ENCODE measurements at regions not wholly inside any gene's neighbourhood (a gene's known extent, or its start where the extent isn't known, plus 50 kb on each side); places are given as distances from the start of the nearest gene placed in this dataset.

DNA sequence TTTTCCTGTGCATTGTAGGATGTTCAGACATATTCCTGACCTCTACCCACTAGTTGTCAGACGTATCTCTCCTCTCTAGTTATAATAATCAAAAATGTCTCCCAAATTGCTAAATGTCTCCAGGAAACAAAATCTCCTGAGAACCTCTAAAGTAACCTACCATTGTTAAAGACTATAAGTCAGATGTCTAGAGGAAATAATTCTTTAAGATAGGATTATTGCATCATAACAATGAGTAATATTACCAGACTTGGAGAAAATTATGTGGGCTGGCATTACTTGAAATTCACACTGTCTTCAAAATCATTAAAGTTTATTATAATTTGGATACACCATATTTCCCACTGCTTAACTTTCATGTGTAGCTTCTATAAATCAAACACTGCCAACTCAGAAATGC is 643.0 kb upstream of the ADGRL2 start:
- Histone ChIP-seq H2BK15ac (ENCODE audit: low read length) (no peak overlapping the region), H3K23ac (ENCODE audit: insufficient read length) (no peak overlapping the region), H2BK5ac (ENCODE audit: low read depth, low read length) (no peak overlapping the region), H3K79me1 (ENCODE audit: low read depth, low read length) (no peaks in the 10 kb centered on the region), H2AK5ac (ENCODE audit: low read depth, low read length) (no peak overlapping the region), H2AFZ (ENCODE audit: low read length) (no peak overlapping the region), H3K79me2 (ENCODE audit: control insufficient read depth in 1 of 2, insufficient read depth in 2 of 2, low read length in 2 of 2) (no peaks in the 10 kb centered on the region), H3K27me3 (replicated peaks in 1 of 4; ENCODE audit: control insufficient read depth in 3 of 4, extremely low read depth in 1 of 4, insufficient read depth in 3 of 4, low read length in 3 of 4) (no peaks in the 10 kb centered on the region), H3K4ac (replicated peaks; ENCODE audit: insufficient read length, low read depth, low read length) (no peak overlapping the region), H3K4me3 (ENCODE audit: extremely low read depth in 1 of 4, insufficient read depth in 2 of 4, low read depth in 3 of 4, low read length in 4 of 4) (no peak overlapping the region), H3K56ac (replicated peaks; ENCODE audit: insufficient read length, low read depth, low read length) (no peak overlapping the region), H3K9me3 (ENCODE audit: insufficient read depth in 2 of 2, low read depth in 1 of 2, low read length in 1 of 2) (no peaks in the 10 kb centered on the region), H4K20me1 (replicated peaks in 1 of 2; ENCODE audit: control insufficient read depth in 1 of 2, insufficient read depth in 2 of 2, low read length in 2 of 2) (no peaks in the 10 kb centered on the region), H3K4me1 (replicated peaks in 1 of 4; ENCODE audit: control insufficient read depth in 3 of 4, insufficient read depth in 4 of 4, low read length in 3 of 4) (peaks cover 0 to 2% (median 0%) of the 10 kb centered on the region in 4 experiments; a peak in 1 of 7 replicates), H2BK20ac (ENCODE audit: low read length) (no peak overlapping the region), H3K14ac (ENCODE audit: insufficient read length) (no peak overlapping the region), H3K27ac (ENCODE audit: low read depth, low read length) (no peak overlapping the region), H3K36me3 (ENCODE audit: control insufficient read depth in 2 of 4, insufficient read depth in 4 of 4, low read length in 3 of 4) (no peaks in the 10 kb centered on the region), H4K5ac (ENCODE audit: insufficient read length, low read depth, low read length) (no peak overlapping the region), H3K18ac (ENCODE audit: extremely low read depth, low read length) (no peak overlapping the region), H3K23me2 (ENCODE audit: low read depth, low read length) (no peaks in the 10 kb centered on the region), H3K4me2 (ENCODE audit: insufficient read depth in 1 of 2, low read depth in 2 of 2, low read length in 2 of 2) (no peak overlapping the region), H3K9ac (replicated peaks in 1 of 4; ENCODE audit: extremely low read depth in 1 of 4, low read depth in 3 of 4, low read length in 3 of 4) (no peak overlapping the region), H4K8ac (ENCODE audit: extremely low read depth, insufficient read depth, low read length) (no peak overlapping the region), H2BK120ac (replicated peaks; ENCODE audit: low read depth, low read length) (no peak overlapping the region), H2BK12ac (ENCODE audit: low read depth, low read length) (no peak overlapping the region), H4K91ac (replicated peaks; ENCODE audit: insufficient read length, low read length) (no peak overlapping the region)
- DNase-seq (ENCODE audit: low read depth in 1 of 2, low spot score in 2 of 2) (no peak), FAIRE-seq (no peak)
- POLR2A ChIA-PET (ENCODE audit: partially characterized antibody): no interaction called here
- CTCF ChIA-PET (ENCODE audit: partially characterized antibody): no interaction called here
- WGBS, 2 experiments (ENCODE audit: extremely low coverage in 1 of 2, insufficient coverage in 1 of 2, insufficient read length in 1 of 2, insufficient replicate concordance in 2 of 2, low coverage in 1 of 2, low lambda C conversion rate in 2 of 2, missing lambda C conversion rate in 1 of 2): 75% methylated on average over 1 of the region's 1 CpG; no CpG with 5 or more reads in 1 of the 2 experiments
- TF ChIP-seq, protein P1, sequence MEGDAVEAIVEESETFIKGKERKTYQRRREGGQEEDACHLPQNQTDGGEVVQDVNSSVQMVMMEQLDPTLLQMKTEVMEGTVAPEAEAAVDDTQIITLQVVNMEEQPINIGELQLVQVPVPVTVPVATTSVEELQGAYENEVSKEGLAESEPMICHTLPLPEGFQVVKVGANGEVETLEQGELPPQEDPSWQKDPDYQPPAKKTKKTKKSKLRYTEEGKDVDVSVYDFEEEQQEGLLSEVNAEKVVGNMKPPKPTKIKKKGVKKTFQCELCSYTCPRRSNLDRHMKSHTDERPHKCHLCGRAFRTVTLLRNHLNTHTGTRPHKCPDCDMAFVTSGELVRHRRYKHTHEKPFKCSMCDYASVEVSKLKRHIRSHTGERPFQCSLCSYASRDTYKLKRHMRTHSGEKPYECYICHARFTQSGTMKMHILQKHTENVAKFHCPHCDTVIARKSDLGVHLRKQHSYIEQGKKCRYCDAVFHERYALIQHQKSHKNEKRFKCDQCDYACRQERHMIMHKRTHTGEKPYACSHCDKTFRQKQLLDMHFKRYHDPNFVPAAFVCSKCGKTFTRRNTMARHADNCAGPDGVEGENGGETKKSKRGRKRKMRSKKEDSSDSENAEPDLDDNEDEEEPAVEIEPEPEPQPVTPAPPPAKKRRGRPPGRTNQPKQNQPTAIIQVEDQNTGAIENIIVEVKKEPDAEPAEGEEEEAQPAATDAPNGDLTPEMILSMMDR (IDR thresholded peaks at IDR 0.05; ENCODE audit: control extremely low read depth in 1 of 3, insufficient read depth in 1 of 3, low read depth in 1 of 3, low read length in 3 of 3): no peak
- TF ChIP-seq POLR2AphosphoS5 (IDR thresholded peaks at IDR 0.05; ENCODE audit: low read depth, low read length) (no peak), YY1 (IDR thresholded peaks at IDR 0.05; ENCODE audit: low read depth, low read length) (no peak), E2F6 (IDR thresholded peaks at IDR 0.05) (no peak), GTF2F1 (IDR thresholded peaks at IDR 0.05; ENCODE audit: borderline replicate concordance, low read depth, low read length) (no peak), CREB1 (IDR thresholded peaks at IDR 0.05) (no peak), TAF7 (optimal IDR thresholded peaks at IDR 0.05; ENCODE audit: borderline replicate concordance, low read depth, low read length) (no peak), EGR1 (IDR thresholded peaks at IDR 0.05; ENCODE audit: borderline replicate concordance, low read depth, low read length) (no peak), POU5F1 (IDR thresholded peaks at IDR 0.05; ENCODE audit: low read depth, low read length) (no peak), KDM1A (IDR thresholded peaks at IDR 0.05; ENCODE audit: borderline replicate concordance, low read length) (no peak)
- TF ChIP-seq, protein P2, sequence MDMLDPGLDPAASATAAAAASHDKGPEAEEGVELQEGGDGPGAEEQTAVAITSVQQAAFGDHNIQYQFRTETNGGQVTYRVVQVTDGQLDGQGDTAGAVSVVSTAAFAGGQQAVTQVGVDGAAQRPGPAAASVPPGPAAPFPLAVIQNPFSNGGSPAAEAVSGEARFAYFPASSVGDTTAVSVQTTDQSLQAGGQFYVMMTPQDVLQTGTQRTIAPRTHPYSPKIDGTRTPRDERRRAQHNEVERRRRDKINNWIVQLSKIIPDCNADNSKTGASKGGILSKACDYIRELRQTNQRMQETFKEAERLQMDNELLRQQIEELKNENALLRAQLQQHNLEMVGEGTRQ (IDR thresholded peaks at IDR 0.05; ENCODE audit: low read length): no peak

Measured in H1 (cell line).